ENCODE measurements at regions not wholly inside any gene's neighbourhood (a gene's known extent, or its start where the extent isn't known, plus 50 kb on each side); places are given as distances from the start of the nearest gene placed in this dataset.

- Histone ChIP-seq H3K9me1 (ENCODE audit: control insufficient read depth, insufficient read depth, low read length) (no peaks in the 10 kb centered on the region), H3K27me3 (ENCODE audit: control insufficient read depth in 2 of 2, insufficient read depth in 2 of 2, low read length in 2 of 2) (no peaks in the 10 kb centered on the region), H3K9me3 (replicated peaks; ENCODE audit: control insufficient read depth, insufficient read depth, low read depth, low read length) (no peaks in the 10 kb centered on the region), H3K27ac (ENCODE audit: extremely low read depth, low read depth, low read length) (no peak overlapping the region), H3K9ac (ENCODE audit: insufficient read depth in 1 of 2, low read depth in 2 of 2, low read length in 2 of 2) (no peak overlapping the region), H4K20me1 (replicated peaks; ENCODE audit: control insufficient read depth, insufficient read depth, low read length) (no peaks in the 10 kb centered on the region), H3K79me2 (ENCODE audit: control insufficient read depth, insufficient read depth, low read length) (no peaks in the 10 kb centered on the region), H3K4me2 (ENCODE audit: insufficient read depth, low read length) (no peak overlapping the region), H3K36me3 (ENCODE audit: control insufficient read depth, insufficient read depth, low read length) (no peaks in the 10 kb centered on the region), H3K4me3 (no peak overlapping the region), H3K4me1 (replicated peaks in 1 of 2; ENCODE audit: control insufficient read depth in 2 of 2, insufficient read depth in 2 of 2, low read length in 2 of 2) (no peaks in the 10 kb centered on the region), H2AFZ (ENCODE audit: low read depth, low read length) (no peak overlapping the region)
- in situ Hi-C loops (cut with MboI) (no loop called here), intact Hi-C loops (cut with micrococcal nuclease) (loop anchor here (10.0 kb wide), 1 partner anchor 176 kb away; no protein-coding TSS in a partner anchor)
- ChIA-PET CTCF (ENCODE audit: low intra/inter-chr PET ratio) (no interaction called here), POLR2A (no interaction called here)
- DNase-seq (ENCODE audit: extremely low read depth in 1 of 4, low spot score in 3 of 4) (no peak), FAIRE-seq (no peak), ATAC-seq (no peak)
- no TSS peak for BruUV-seq (replicated peaks)
- peak; percentile 6; the same call in 1 of the 2 replicates for TF ChIP-seq C11orf30 (IDR thresholded peaks at IDR 0.05; ENCODE audit: low read depth)
- TF ChIP-seq IRF1 (CRISPR knock-in tag; IDR thresholded peaks at IDR 0.05; ENCODE audit: borderline replicate concordance), result no peak
- no peak for TF ChIP-seq KLF16 (IDR thresholded peaks at IDR 0.05)
- TF ChIP-seq NFE2 (IDR thresholded peaks at IDR 0.05; ENCODE audit: low read depth), result peak; percentile 47; the same call in 1 of the 2 replicates
- TF ChIP-seq ZNF316 (IDR thresholded peaks at IDR 0.05), result peak; percentile 5; the same call in 1 of the 2 replicates
- WGBS (ENCODE audit: insufficient coverage, low coverage, missing lambda C conversion rate), result 2% methylated on average over 2 of the region's 2 CpGs
Measured at GRCh38 chr4:144350706-144351105, 210.2 kb upstream of the GYPA start.

GRCh38 chr4:144351306-144351705, 210.8 kb upstream of the GYPA start:
- in situ Hi-C loops (cut with MboI), result no loop called here
- no peaks in the 10 kb centered on the region for H3K27me3 ChIP-seq (ENCODE audit: control insufficient read depth in 2 of 2, insufficient read depth in 2 of 2, low read length in 2 of 2)
- DNase-seq (ENCODE audit: extremely low read depth in 1 of 4, low spot score in 3 of 4) (no peak), FAIRE-seq (no peak), ATAC-seq (no peak)
- H3K79me2 ChIP-seq (ENCODE audit: control insufficient read depth, insufficient read depth, low read length), result no peaks in the 10 kb centered on the region
- H3K9me1 ChIP-seq (ENCODE audit: control insufficient read depth, insufficient read depth, low read length), result no peaks in the 10 kb centered on the region
- H3K4me2 ChIP-seq (ENCODE audit: insufficient read depth, low read length), result no peak overlapping the region
- WGBS (ENCODE audit: insufficient coverage, low coverage, missing lambda C conversion rate), result 5% methylated on average over 3 of the region's 3 CpGs
- no peaks in the 10 kb centered on the region for H3K4me1 ChIP-seq (replicated peaks in 1 of 2; ENCODE audit: control insufficient read depth in 2 of 2, insufficient read depth in 2 of 2, low read length in 2 of 2)
- POLR2A ChIA-PET, result no interaction called here
- no peaks in the 10 kb centered on the region for H4K20me1 ChIP-seq (replicated peaks; ENCODE audit: control insufficient read depth, insufficient read depth, low read length)
- no peaks in the 10 kb centered on the region for H3K36me3 ChIP-seq (ENCODE audit: control insufficient read depth, insufficient read depth, low read length)
- TF ChIP-seq MAFK (IDR thresholded peaks at IDR 0.05; ENCODE audit: low read length), result peak; percentile 45; the same call in 1 of the 2 replicates
- TF ChIP-seq MAFF (IDR thresholded peaks at IDR 0.05; ENCODE audit: low read length), result peak; percentile 61
- TF ChIP-seq MAX (CRISPR knock-in tag; IDR thresholded peaks at IDR 0.05), result no peak
- peak; percentile 38; the same call in 1 of the 2 replicates for TF ChIP-seq MAFG (tag; conservative IDR thresholded peaks at IDR 0.05)
- TF ChIP-seq ZNF316 (IDR thresholded peaks at IDR 0.05), result peak; percentile 69; the same call in 1 of the 2 replicates
- TF ChIP-seq C11orf30 (IDR thresholded peaks at IDR 0.05; ENCODE audit: low read depth), result peak; percentile 31; the same call in 1 of the 2 replicates
- no peak overlapping the region for H3K27ac ChIP-seq (ENCODE audit: extremely low read depth, low read depth, low read length)
- H3K9ac ChIP-seq (ENCODE audit: insufficient read depth in 1 of 2, low read depth in 2 of 2, low read length in 2 of 2), result no peak overlapping the region
- CTCF ChIA-PET (ENCODE audit: low intra/inter-chr PET ratio), result no interaction called here
- no peak overlapping the region for H2AFZ ChIP-seq (ENCODE audit: low read depth, low read length)
- BruUV-seq (replicated peaks), result no TSS peak
- H3K4me3 ChIP-seq, result no peak overlapping the region
- intact Hi-C loops (cut with micrococcal nuclease), result loop anchor here (10.0 kb wide), 1 partner anchor 177 kb away; no protein-coding TSS in a partner anchor
- H3K9me3 ChIP-seq (replicated peaks; ENCODE audit: control insufficient read depth, insufficient read depth, low read depth, low read length), result no peaks in the 10 kb centered on the region
